MM.1S (cell line): ENCODE measurements at regions not wholly inside any gene's neighbourhood (a gene's known extent, or its start where the extent isn't known, plus 50 kb on each side); places are given as distances from the start of the nearest gene placed in this dataset.

Experiments used
- EZH2 ChIP-seq: fragments of 300-600 bp; sonication (generic); optimal IDR thresholded peaks from 2 replicates; pipeline ENCODE3; 2017; ENCODE audit warnings: low read depth, mild to moderate bottlenecking, antibody characterized with exemption, low read length, mixed read lengths
- TF ChIP-seq, protein P1 (sequence below): fragments of 300-600 bp; sonication (generic); IDR thresholded peaks from 2 replicates; pipeline ENCODE4 v1.5.1; 2016; ENCODE audit warnings: antibody characterized with exemption, low read length, mixed read lengths

DNA sequence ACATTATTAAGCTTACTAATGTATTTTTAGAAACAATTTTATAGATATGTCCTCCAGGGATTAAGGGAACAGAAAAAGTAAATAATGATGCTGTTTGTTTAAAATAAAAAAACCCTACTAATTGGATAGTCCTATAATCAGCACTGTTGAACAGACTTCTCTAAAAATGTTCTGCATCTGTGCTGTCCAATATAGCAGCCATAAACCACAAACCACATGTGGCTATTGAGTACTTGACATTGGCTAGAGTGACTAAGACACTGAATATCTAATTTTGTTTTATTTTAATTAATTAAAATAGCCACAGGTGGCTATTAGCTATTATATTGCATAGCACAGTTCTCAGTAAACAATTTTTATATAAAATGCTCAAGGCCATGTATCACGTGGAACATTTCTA is 210.4 kb downstream of the DPY19L2 start:
- TF ChIP-seq, protein P1, sequence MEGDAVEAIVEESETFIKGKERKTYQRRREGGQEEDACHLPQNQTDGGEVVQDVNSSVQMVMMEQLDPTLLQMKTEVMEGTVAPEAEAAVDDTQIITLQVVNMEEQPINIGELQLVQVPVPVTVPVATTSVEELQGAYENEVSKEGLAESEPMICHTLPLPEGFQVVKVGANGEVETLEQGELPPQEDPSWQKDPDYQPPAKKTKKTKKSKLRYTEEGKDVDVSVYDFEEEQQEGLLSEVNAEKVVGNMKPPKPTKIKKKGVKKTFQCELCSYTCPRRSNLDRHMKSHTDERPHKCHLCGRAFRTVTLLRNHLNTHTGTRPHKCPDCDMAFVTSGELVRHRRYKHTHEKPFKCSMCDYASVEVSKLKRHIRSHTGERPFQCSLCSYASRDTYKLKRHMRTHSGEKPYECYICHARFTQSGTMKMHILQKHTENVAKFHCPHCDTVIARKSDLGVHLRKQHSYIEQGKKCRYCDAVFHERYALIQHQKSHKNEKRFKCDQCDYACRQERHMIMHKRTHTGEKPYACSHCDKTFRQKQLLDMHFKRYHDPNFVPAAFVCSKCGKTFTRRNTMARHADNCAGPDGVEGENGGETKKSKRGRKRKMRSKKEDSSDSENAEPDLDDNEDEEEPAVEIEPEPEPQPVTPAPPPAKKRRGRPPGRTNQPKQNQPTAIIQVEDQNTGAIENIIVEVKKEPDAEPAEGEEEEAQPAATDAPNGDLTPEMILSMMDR: no peak
- TF ChIP-seq EZH2: no peak
